ENCODE measurements at regions not wholly inside any gene's neighbourhood (a gene's known extent, or its start where the extent isn't known, plus 50 kb on each side); places are given as distances from the start of the nearest gene placed in this dataset.

GRCh38 chrX:17986440-17986839, 125.3 kb upstream of the RAI2 start:
- ATAC-seq (ENCODE audit: low read depth) (no peak), DNase-seq (no peak)
- TF ChIP-seq NFE2L2 (IDR thresholded peaks at IDR 0.05; ENCODE audit: low read depth, low read length) (no peak), RAD21 (IDR thresholded peaks at IDR 0.05; ENCODE audit: low read length) (no peak), CHD1 (IDR thresholded peaks at IDR 0.05; ENCODE audit: low read depth, low read length) (no peak), ELK1 (IDR thresholded peaks at IDR 0.05; ENCODE audit: borderline replicate concordance, low read depth, low read length) (no peak), MXI1 (IDR thresholded peaks at IDR 0.05; ENCODE audit: borderline replicate concordance, low read depth, low read length) (no peak), POLR2A (IDR thresholded peaks at IDR 0.05; ENCODE audit: low read depth, low read length) (no peak), MAZ (IDR thresholded peaks at IDR 0.05; ENCODE audit: borderline replicate concordance, low read depth, low read length) (no peak), FOS (IDR thresholded peaks at IDR 0.05; ENCODE audit: low read depth, low read length) (no peak), RCOR1 (IDR thresholded peaks at IDR 0.05; ENCODE audit: insufficient replicate concordance, low read length) (no peak), BHLHE40 (IDR thresholded peaks at IDR 0.05; ENCODE audit: low read depth, low read length) (no peak), USF2 (IDR thresholded peaks at IDR 0.05; ENCODE audit: low read depth, low read length) (no peak), SMC3 (IDR thresholded peaks at IDR 0.05; ENCODE audit: low read depth, low read length) (no peak), MAFK (IDR thresholded peaks at IDR 0.05; ENCODE audit: low read depth, low read length) (no peak)
- H2AK5ac ChIP-seq (ENCODE audit: low read depth, low read length): no peak overlapping the region
- no CpG with 5 or more reads among the region's 5 CpGs for WGBS, 2 experiments (ENCODE audit: extremely low coverage in 2 of 2, insufficient read length in 1 of 2)
- no peak overlapping the region for H3K4ac ChIP-seq (ENCODE audit: low read depth, low read length)
- H3K9ac ChIP-seq (ENCODE audit: low read depth, low read length): no peak overlapping the region
- no peak overlapping the region for H4K5ac ChIP-seq (ENCODE audit: low read depth, low read length)
- no peak overlapping the region for H2AK9ac ChIP-seq (replicated peaks; ENCODE audit: low read depth, low read length, poor library complexity)
- H3K56ac ChIP-seq (ENCODE audit: extremely low read depth, insufficient read depth, low read length): no peak overlapping the region
- no peak overlapping the region for H2BK15ac ChIP-seq (ENCODE audit: low read depth, low read length)
- no TSS peak for BruUV-seq (replicated peaks)
- H3K14ac ChIP-seq (replicated peaks; ENCODE audit: low read depth, low read length): no peak overlapping the region
- H3K4me3 ChIP-seq (ENCODE audit: insufficient read depth, low read depth, low read length): no peak overlapping the region
- H2AFZ ChIP-seq (replicated peaks; ENCODE audit: low read length, poor library complexity): no peak overlapping the region
- no peaks in the 10 kb centered on the region for H3K79me1 ChIP-seq (ENCODE audit: low read depth in 1 of 2, low read length in 2 of 2)
- H4K8ac ChIP-seq (ENCODE audit: low read depth in 2 of 2, low read length in 2 of 2): no peak overlapping the region
- H3K36me3 ChIP-seq (ENCODE audit: control insufficient read depth, insufficient read depth, low read length): no peaks in the 10 kb centered on the region
- CTCF ChIA-PET: no interaction called here
- no peaks in the 10 kb centered on the region for H3K9me1 ChIP-seq (ENCODE audit: insufficient read depth, low read length)
- H3K27me3 ChIP-seq (ENCODE audit: control insufficient read depth, insufficient read depth, low read length): no peaks in the 10 kb centered on the region; the same call in 1 of the 2 replicates
- no peak overlapping the region for H3K27ac ChIP-seq (ENCODE audit: insufficient read depth, low read length)
- in situ Hi-C loops (cut with MboI; ENCODE audit: low sequenced_read_pairs): no loop called here
- H3K4me1 ChIP-seq (ENCODE audit: control insufficient read depth, insufficient read depth, low read length): no peaks in the 10 kb centered on the region
- no peak overlapping the region for H2BK20ac ChIP-seq (ENCODE audit: low read depth, low read length)
- POLR2A ChIA-PET (ENCODE audit: unreplicated experiment): no interaction called here
- H2BK120ac ChIP-seq (ENCODE audit: low read depth, low read length): no peak overlapping the region
- dilution Hi-C loops (cut with HindIII; ENCODE audit: low sequenced_read_pairs, unreplicated experiment): no loop called here
- no peak overlapping the region for H3K18ac ChIP-seq (ENCODE audit: low read depth, low read length)
- no peaks in the 10 kb centered on the region for H4K20me1 ChIP-seq (ENCODE audit: insufficient read depth, low read length)
- H2BK5ac ChIP-seq (ENCODE audit: low read depth, low read length, poor library complexity, severe bottlenecking): no peak overlapping the region
- intact Hi-C loops (cut with micrococcal nuclease): no loop called here
- H3K9me3 ChIP-seq (ENCODE audit: control insufficient read depth, insufficient read depth, low read length): no peaks in the 10 kb centered on the region
- no peak overlapping the region for H3K23ac ChIP-seq (ENCODE audit: low read depth, low read length)
- H3K4me2 ChIP-seq (ENCODE audit: low read depth, low read length): no peak overlapping the region
- H4K91ac ChIP-seq (ENCODE audit: insufficient read depth, low read depth, low read length): no peak overlapping the region

Measured in IMR-90 (cell line).